ENCODE measurements at regions not wholly inside any gene's neighbourhood (a gene's known extent, or its start where the extent isn't known, plus 50 kb on each side); places are given as distances from the start of the nearest gene placed in this dataset.
A peak's percentile ranks its signal among the peaks of the same experiment; 100 is the strongest.

GRCh38 chr12:132439333-132439904 lies 50.5 kb upstream of the FBRSL1 start:
- no peak for DNase-seq

GRCh38 chr12:132438726-132439125 lies 51.2 kb upstream of the FBRSL1 start:
- DNase-seq = no peak

- DNase-seq = no peak
Measured at GRCh38 chr12:132437943-132438700, 51.8 kb upstream of the FBRSL1 start.

GRCh38 chr12:132437252-132437932 lies 52.6 kb upstream of the FBRSL1 start:
- DNase-seq = no peak

GRCh38 chr12:132436791-132437251 lies 53.1 kb upstream of the FBRSL1 start:
- DNase-seq = no peak

DNA sequence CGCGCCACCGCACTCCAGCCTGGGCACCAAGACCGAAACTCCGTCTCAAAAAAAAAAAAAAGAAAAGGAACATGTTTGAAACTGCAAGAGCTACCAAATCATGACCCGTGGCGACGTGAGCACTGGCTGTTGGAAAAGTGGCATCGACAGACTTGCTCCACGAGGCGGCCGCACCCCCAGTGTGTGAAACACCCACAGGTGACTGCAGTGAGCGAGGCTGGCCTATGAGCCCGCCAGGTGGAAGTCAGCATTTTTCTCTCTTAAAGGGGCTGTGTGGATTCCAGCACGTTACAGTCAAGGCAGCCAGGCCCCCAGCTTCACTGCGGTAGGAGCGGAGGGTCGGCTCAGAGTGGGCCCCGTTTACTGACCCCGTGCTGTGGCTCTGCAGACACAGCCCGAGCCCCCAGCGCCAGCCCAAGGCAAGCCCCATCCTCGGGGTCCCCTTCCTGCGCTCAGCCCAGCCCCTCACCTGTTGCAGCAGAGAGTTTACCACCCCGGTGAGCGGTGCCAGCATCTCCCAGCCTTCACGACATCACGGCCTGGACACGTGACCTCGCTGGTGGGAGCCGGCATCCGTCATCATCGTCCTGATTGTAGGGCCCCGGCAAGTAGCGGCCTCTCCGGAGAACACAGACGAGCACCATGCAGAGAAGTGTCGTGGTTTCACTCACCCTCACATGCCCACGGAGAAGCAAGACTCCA lies 54.3 kb upstream of the FBRSL1 start:
- no peak for DNase-seq

GRCh38 chr12:132433641-132434395 lies 56.1 kb upstream of the FBRSL1 start:
- no peak for DNase-seq

DNA sequence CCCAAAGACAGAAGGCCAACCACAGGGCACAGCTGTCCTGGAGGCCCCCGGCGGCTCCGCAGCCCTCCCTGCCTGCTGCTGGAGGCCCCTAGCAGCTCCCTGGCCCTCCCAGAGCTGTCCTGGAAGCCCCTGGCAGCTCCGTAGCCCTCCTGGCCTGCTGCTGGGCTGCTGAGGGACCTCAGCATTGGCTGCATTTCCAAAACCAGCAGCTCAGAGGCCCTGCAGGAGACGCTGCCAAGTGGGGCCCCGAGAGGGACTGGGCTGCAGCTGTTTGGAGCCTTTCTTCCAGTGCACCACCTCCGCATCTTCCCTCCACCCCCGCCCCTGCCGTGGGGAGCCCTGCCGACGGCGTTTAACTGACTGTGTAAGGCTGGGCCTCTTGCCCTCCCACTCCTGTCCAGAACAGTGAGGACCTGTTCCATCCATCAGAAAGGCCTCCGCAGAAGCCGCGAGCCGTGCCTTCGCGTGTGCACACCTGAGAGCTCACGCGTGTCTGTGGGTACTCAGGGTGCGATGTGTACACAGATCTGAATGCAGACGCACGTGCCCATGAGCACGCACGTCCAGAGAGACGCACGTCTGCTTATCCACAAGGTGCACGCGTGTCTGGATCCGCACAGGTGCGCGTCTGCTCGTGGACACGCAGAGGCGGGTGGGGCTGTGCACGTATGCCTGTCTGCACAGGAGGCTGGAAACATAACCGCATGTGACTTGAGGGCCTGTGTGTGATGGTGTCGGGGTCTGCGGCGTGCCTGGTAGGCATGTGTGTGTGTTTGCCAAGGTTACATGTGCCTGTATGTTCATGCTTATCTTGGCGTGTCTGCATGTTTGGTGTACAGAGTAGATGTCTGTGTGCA lies 57.0 kb upstream of the FBRSL1 start:
- DNase-seq = no peak

DNA sequence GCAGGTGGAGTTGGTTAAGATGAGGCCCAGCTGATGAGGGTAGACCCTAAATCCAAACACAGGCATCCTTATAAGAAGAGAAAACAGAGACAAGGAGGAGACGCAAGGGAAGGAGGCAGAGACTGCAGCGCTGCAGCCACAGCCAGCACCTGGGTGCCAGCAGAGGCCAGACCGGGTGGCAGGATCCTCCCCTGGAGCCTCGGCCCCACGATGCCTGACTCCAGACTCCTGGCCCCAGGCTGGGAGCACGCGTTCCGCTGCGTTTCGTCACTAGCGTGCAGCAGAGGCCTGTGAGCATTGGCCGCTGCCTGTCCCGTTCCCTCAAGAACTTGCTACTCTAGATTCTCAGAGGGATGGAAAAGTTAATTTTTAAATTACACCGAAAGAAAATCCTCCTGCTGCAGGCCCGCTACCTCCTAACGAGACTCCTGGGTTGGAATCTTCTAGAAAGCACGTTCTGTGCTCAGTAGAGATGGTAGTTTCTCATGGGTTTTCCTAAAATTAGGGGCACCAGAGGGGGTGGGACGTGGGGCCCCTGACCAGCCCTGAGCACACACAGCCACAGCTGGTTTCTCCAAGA lies 57.7 kb upstream of the FBRSL1 start:
- no peak for DNase-seq

GRCh38 chr12:132430838-132431774 lies 58.8 kb upstream of the FBRSL1 start:
- no peak for DNase-seq

- DNase-seq = peak; percentile 35 to 52
Measured at GRCh38 chr12:132429946-132430643, 59.9 kb upstream of the FBRSL1 start.

- DNase-seq = no peak
Measured at GRCh38 chr12:132429602-132429945, 60.4 kb upstream of the FBRSL1 start.

DNA sequence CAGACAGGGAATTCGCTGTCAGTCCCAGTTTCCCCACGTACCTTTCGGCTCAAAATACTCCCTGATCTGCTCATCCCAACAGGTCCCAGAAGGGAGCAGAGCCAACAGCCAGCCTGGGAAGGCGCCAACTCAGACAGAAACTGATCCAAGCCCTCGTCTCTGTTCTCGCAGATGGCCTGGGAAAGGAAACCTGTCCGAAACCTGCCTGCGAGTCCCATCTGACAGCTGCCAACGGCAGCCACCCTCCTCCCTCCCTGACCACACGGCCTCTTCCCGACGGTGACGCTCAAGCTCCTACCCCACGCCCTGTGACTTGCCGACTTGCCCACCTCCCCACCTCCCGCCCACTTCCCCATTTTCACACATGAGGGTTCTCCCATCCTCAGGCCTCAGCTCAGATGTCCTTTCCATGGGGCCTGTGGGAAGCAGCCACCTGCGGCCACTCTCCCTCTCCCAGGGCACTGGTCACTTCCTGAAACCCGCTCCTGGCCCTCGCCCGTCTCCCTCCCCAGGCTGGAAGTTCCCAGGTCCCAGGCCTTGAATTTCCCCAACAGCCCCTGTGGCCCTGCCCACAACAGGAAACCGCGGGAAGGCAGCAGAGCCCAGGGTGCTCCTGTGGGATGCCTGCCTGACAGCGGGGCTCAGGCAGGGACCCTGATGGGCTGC lies 60.9 kb upstream of the FBRSL1 start:
- DNase-seq = no peak

DNA sequence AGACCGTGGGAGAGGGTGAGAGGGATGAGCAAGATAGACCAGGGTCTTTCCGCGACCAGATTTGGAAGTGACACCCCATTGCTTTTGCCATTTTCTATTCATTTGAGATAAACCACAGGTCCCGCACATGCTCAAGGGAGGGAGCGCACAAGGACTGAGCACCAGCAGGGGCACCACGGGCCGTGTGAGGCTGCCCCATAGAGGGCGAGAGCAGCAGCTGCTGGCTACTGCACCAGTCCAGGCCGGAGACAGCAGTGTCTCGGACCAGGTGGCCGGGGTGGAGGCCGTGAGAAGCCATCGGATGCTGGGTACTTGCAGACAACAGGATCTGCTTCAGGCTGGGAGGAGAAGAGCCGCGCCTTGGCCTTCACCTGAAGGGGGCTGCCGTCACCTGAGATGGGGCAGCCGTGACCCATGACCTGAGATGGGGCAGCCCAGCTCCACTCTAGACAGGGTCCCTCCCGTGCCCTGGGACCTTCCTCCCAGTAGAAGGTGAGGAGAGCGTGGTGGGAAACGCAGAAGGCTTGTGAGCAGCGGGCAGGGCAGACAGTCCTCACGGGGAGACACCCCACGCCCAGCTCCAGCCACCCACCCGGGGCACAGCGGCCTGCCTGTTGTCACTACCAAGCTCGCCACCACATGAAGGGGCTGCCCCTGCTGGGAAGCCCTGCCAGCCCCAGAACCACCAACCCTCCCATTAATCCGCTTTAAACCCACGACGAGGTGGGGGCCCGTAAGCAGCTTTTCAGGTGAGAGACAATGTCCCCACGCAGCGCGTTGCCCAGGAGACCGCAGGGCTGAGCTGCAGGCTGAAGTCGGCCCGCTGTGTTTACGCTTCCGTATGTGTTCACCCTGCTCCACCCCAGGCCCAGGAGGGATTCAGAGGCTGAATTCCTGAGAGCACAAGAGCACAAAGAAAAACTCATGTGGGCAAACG lies 61.7 kb upstream of the FBRSL1 start:
- no peak for DNase-seq

DNA sequence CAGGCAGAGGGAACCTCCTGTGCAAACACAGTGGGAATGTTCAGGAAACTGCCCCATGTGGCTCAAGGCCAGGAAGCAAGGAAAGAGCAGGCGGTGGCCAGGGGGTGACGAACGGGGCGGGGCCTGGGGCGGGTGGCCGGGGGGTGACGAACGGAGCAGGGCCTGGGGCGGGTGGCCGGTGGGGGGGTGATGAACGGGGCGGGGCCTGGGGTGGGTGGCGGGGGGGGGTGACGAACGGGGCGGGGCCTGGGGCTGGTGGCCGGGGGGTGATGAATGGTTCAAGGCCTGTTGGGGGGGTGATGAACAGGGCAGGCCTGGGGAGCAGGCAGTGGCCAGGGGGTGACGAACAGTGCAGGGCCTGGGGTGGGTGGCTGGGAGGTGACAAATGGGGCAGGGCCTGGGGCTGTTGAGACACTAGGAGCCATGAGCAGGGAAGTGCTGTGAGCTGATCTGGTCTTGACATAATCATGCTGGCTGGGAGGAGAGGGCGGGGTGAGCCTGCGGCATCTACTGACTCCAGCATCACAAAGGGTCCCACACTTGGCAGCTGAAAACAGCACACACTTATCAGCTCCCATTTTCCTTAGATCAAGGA lies 62.7 kb upstream of the FBRSL1 start:
- DNase-seq = no peak

DNA sequence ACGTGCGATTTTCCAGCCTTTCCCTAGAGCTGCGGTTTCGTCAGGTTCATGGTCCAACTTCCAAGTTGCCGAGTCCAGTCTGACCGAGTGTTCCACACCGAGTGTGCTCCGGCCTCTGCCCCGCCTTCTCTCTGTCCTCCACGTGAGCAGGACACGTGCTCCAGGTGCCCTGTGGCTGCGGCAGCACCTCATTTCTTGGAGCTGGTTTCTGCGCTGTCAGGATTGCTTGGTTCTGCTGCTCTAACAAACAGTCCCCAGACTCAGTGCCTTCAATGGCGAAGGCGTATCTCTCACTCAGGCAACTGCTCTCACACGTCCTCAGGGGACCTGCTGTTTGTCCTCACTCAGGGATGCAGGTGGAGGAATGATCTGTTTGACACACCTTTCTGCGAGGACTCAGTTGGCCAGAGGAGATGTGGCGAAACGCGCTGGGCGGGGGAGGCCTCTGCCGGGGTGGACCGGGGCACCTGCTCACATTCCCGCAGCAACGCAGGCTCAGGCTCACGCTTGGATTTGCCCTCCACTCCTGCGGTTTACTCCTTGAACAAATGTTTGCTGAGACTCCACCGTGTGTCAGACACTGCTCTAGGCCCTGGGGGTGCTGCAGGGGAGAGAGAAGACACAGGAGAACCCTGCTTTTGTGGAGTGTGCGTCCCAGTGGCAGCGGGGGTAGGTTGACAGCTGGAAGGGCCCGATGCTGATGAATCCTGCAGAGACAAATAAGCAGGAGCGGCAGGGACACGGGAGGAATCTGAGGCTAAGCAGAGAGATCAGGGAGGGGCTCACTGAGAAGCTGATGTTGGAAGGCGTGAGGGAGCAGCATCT lies 63.4 kb upstream of the FBRSL1 start:
- DNase-seq = no peak

- DNase-seq = no peak
Measured at GRCh38 chr12:132424811-132425210, 65.1 kb upstream of the FBRSL1 start.
